CD4-positive, alpha-beta T cell treated with Interferon gamma for 1 hour (primary cell): ENCODE measurements at regions not wholly inside any gene's neighbourhood (a gene's known extent, or its start where the extent isn't known, plus 50 kb on each side); places are given as distances from the start of the nearest gene placed in this dataset.

Experiments used
- DNase-seq: peaks from one replicate; pipeline ENCODE4 v3.0.0-alpha.2; 2020

GRCh38 chr17:79365836-79366770 lies 244.7 kb downstream of the RBFOX3 start:
- DNase-seq, result no peak

GRCh38 chr17:79365351-79365750 lies 245.5 kb downstream of the RBFOX3 start:
- DNase-seq, result no peak

GRCh38 chr17:79364315-79365094 lies 246.3 kb downstream of the RBFOX3 start:
- DNase-seq, result no peak

GRCh38 chr17:79363552-79364275 lies 247.1 kb downstream of the RBFOX3 start:
- no peak for DNase-seq

- no peak for DNase-seq
Observed at GRCh38 chr17:79362772-79363305, 248.0 kb downstream of the RBFOX3 start.

GRCh38 chr17:79361873-79362771 lies 248.7 kb downstream of the RBFOX3 start:
- no peak for DNase-seq

GRCh38 chr17:79361221-79361734 lies 249.6 kb downstream of the RBFOX3 start:
- no peak for DNase-seq

- no peak for DNase-seq
Observed at GRCh38 chr17:79360196-79360595, 250.7 kb downstream of the RBFOX3 start.

- DNase-seq, result no peak
Observed at GRCh38 chr17:79356839-79357447, 253.9 kb downstream of the RBFOX3 start.

- no peak for DNase-seq
Observed at GRCh38 chr17:79355165-79355564, 255.7 kb downstream of the RBFOX3 start.

- no peak for DNase-seq
Observed at GRCh38 chr17:79354173-79354820, 256.6 kb downstream of the RBFOX3 start.

- no peak for DNase-seq
Observed at GRCh38 chr17:79353548-79353947, 257.3 kb downstream of the RBFOX3 start.

GRCh38 chr17:79353016-79353415 lies 257.8 kb downstream of the RBFOX3 start:
- no peak for DNase-seq

GRCh38 chr17:79350533-79350932 lies 260.3 kb downstream of the RBFOX3 start:
- DNase-seq, result no peak

- DNase-seq, result no peak
Observed at GRCh38 chr17:79349506-79350400, 261.1 kb downstream of the RBFOX3 start.

GRCh38 chr17:79342376-79342775 lies 267.8 kb downstream of the ENGASE start:
- no peak for DNase-seq

GRCh38 chr17:79341816-79342215 lies 267.2 kb downstream of the ENGASE start:
- DNase-seq, result no peak

- no peak for DNase-seq
Observed at GRCh38 chr17:79341222-79341780, 266.7 kb downstream of the ENGASE start.
